ENCODE measurements at regions not wholly inside any gene's neighbourhood (a gene's known extent, or its start where the extent isn't known, plus 50 kb on each side); places are given as distances from the start of the nearest gene placed in this dataset.

- Histone ChIP-seq H3K4me1 (ENCODE audit: control insufficient read depth, insufficient read depth, low read length) (no peaks in the 10 kb centered on the region), H3K27me3 (ENCODE audit: control insufficient read depth, insufficient read depth, low read length) (no peaks in the 10 kb centered on the region), H3K27ac (ENCODE audit: low read length) (no peak overlapping the region), H3K36me3 (ENCODE audit: control insufficient read depth, insufficient read depth, low read length) (no peaks in the 10 kb centered on the region), H3K4me3 (ENCODE audit: low read length) (no peak overlapping the region), H3K9me3 (ENCODE audit: control insufficient read depth, insufficient read depth, low read length) (no peaks in the 10 kb centered on the region)
- no CpG with 5 or more reads among the region's 3 CpGs for WGBS (ENCODE audit: insufficient coverage, insufficient read length)
- no peak for DNase-seq (ENCODE audit: low read depth, low spot score)
These were observed 147.8 kb upstream of the EEPD1 start for GRCh38 chr7:36005293-36005692.

GRCh38 chr7:36005876-36006275 is 147.2 kb upstream of the EEPD1 start:
- Histone ChIP-seq H3K9me3 (ENCODE audit: control insufficient read depth, insufficient read depth, low read length) (no peaks in the 10 kb centered on the region), H3K4me3 (ENCODE audit: low read length) (no peak overlapping the region), H3K27ac (ENCODE audit: low read length) (no peak overlapping the region), H3K4me1 (ENCODE audit: control insufficient read depth, insufficient read depth, low read length) (no peaks in the 10 kb centered on the region), H3K27me3 (ENCODE audit: control insufficient read depth, insufficient read depth, low read length) (no peaks in the 10 kb centered on the region), H3K36me3 (ENCODE audit: control insufficient read depth, insufficient read depth, low read length) (no peaks in the 10 kb centered on the region)
- no peak for DNase-seq (ENCODE audit: low read depth, low spot score)

- Histone ChIP-seq H3K36me3 (ENCODE audit: control insufficient read depth, insufficient read depth, low read length) (no peaks in the 10 kb centered on the region), H3K4me3 (ENCODE audit: low read length) (no peak overlapping the region), H3K27me3 (ENCODE audit: control insufficient read depth, insufficient read depth, low read length) (no peaks in the 10 kb centered on the region), H3K27ac (ENCODE audit: low read length) (no peak overlapping the region), H3K9me3 (ENCODE audit: control insufficient read depth, insufficient read depth, low read length) (no peaks in the 10 kb centered on the region), H3K4me1 (ENCODE audit: control insufficient read depth, insufficient read depth, low read length) (no peaks in the 10 kb centered on the region)
- WGBS (ENCODE audit: insufficient coverage, insufficient read length), result no CpG with 5 or more reads among the region's 5 CpGs
- no peak for DNase-seq (ENCODE audit: low read depth, low spot score)
These were observed 146.3 kb upstream of the EEPD1 start for GRCh38 chr7:36006636-36007229.

- Histone ChIP-seq H3K9me3 (ENCODE audit: control insufficient read depth, insufficient read depth, low read length) (no peaks in the 10 kb centered on the region), H3K27ac (ENCODE audit: low read length) (no peak overlapping the region), H3K27me3 (ENCODE audit: control insufficient read depth, insufficient read depth, low read length) (no peaks in the 10 kb centered on the region), H3K36me3 (ENCODE audit: control insufficient read depth, insufficient read depth, low read length) (no peaks in the 10 kb centered on the region), H3K4me1 (ENCODE audit: control insufficient read depth, insufficient read depth, low read length) (no peaks in the 10 kb centered on the region), H3K4me3 (ENCODE audit: low read length) (no peak overlapping the region)
- WGBS (ENCODE audit: insufficient coverage, insufficient read length), result no CpG with 5 or more reads among the region's 11 CpGs
- no peak for DNase-seq (ENCODE audit: low read depth, low spot score)
These were observed 142.1 kb upstream of the EEPD1 start for GRCh38 chr7:36010656-36011587.

GRCh38 chr7:36011588-36011965 is 141.5 kb upstream of the EEPD1 start:
- no peaks in the 10 kb centered on the region for H3K27me3 ChIP-seq (ENCODE audit: control insufficient read depth, insufficient read depth, low read length)
- no peak overlapping the region for H3K4me3 ChIP-seq (ENCODE audit: low read length)
- no peaks in the 10 kb centered on the region for H3K9me3 ChIP-seq (ENCODE audit: control insufficient read depth, insufficient read depth, low read length)
- no peaks in the 10 kb centered on the region for H3K36me3 ChIP-seq (ENCODE audit: control insufficient read depth, insufficient read depth, low read length)
- peak; percentile 7 for DNase-seq (ENCODE audit: low read depth, low spot score)
- no CpG with 5 or more reads among the region's 8 CpGs for WGBS (ENCODE audit: insufficient coverage, insufficient read length)
- no peaks in the 10 kb centered on the region for H3K4me1 ChIP-seq (ENCODE audit: control insufficient read depth, insufficient read depth, low read length)
- no peak overlapping the region for H3K27ac ChIP-seq (ENCODE audit: low read length)

- WGBS (ENCODE audit: insufficient coverage, insufficient read length), result no CpG with 5 or more reads among the region's 7 CpGs
- Histone ChIP-seq H3K27me3 (ENCODE audit: control insufficient read depth, insufficient read depth, low read length) (no peaks in the 10 kb centered on the region), H3K4me3 (ENCODE audit: low read length) (no peak overlapping the region), H3K27ac (ENCODE audit: low read length) (no peak overlapping the region), H3K9me3 (ENCODE audit: control insufficient read depth, insufficient read depth, low read length) (no peaks in the 10 kb centered on the region), H3K36me3 (ENCODE audit: control insufficient read depth, insufficient read depth, low read length) (no peaks in the 10 kb centered on the region), H3K4me1 (ENCODE audit: control insufficient read depth, insufficient read depth, low read length) (no peaks in the 10 kb centered on the region)
- DNase-seq (ENCODE audit: low read depth, low spot score), result no peak
These were observed 139.6 kb upstream of the EEPD1 start for GRCh38 chr7:36013246-36014014.

GRCh38 chr7:36014961-36015360 is 138.1 kb upstream of the EEPD1 start:
- H3K27me3 ChIP-seq (ENCODE audit: control insufficient read depth, insufficient read depth, low read length), result no peaks in the 10 kb centered on the region
- H3K36me3 ChIP-seq (ENCODE audit: control insufficient read depth, insufficient read depth, low read length), result no peaks in the 10 kb centered on the region
- H3K9me3 ChIP-seq (ENCODE audit: control insufficient read depth, insufficient read depth, low read length), result no peaks in the 10 kb centered on the region
- H3K4me1 ChIP-seq (ENCODE audit: control insufficient read depth, insufficient read depth, low read length), result no peaks in the 10 kb centered on the region
- WGBS (ENCODE audit: insufficient coverage, insufficient read length), result no CpG with 5 or more reads among the region's 9 CpGs
- no peak overlapping the region; the same call in 1 of the 2 replicates for H3K4me3 ChIP-seq (ENCODE audit: low read length)
- DNase-seq (ENCODE audit: low read depth, low spot score), result no peak
- H3K27ac ChIP-seq (ENCODE audit: low read length), result no peak overlapping the region

- no peaks in the 10 kb centered on the region for H3K27me3 ChIP-seq (ENCODE audit: control insufficient read depth, insufficient read depth, low read length)
- no CpG with 5 or more reads among the region's 2 CpGs for WGBS (ENCODE audit: insufficient coverage, insufficient read length)
These were observed 137.3 kb upstream of the EEPD1 start for GRCh38 chr7:36015733-36016132.

GRCh38 chr7:36016648-36017047 is 136.4 kb upstream of the EEPD1 start:
- H3K27me3 ChIP-seq (ENCODE audit: control insufficient read depth, insufficient read depth, low read length), result no peaks in the 10 kb centered on the region
- WGBS (ENCODE audit: insufficient coverage, insufficient read length), result no CpG with 5 or more reads among the region's 4 CpGs
- H3K27ac ChIP-seq (ENCODE audit: low read length), result no peak overlapping the region

More at GRCh38 chr7:36015733-36016132, 137.3 kb upstream of the EEPD1 start:
- DNase-seq (ENCODE audit: low read depth, low spot score), result no peak
- H3K36me3 ChIP-seq (ENCODE audit: control insufficient read depth, insufficient read depth, low read length), result no peaks in the 10 kb centered on the region
- H3K4me3 ChIP-seq (ENCODE audit: low read length), result no peak overlapping the region
- H3K27ac ChIP-seq (ENCODE audit: low read length), result no peak overlapping the region
- no peaks in the 10 kb centered on the region for H3K9me3 ChIP-seq (ENCODE audit: control insufficient read depth, insufficient read depth, low read length)
- no peaks in the 10 kb centered on the region for H3K4me1 ChIP-seq (ENCODE audit: control insufficient read depth, insufficient read depth, low read length)

GRCh38 chr7:36017111-36017510 is 135.9 kb upstream of the EEPD1 start:
- Histone ChIP-seq H3K36me3 (ENCODE audit: control insufficient read depth, insufficient read depth, low read length) (no peaks in the 10 kb centered on the region), H3K4me3 (ENCODE audit: low read length) (no peak overlapping the region), H3K4me1 (ENCODE audit: control insufficient read depth, insufficient read depth, low read length) (no peaks in the 10 kb centered on the region), H3K27ac (ENCODE audit: low read length) (no peak overlapping the region), H3K27me3 (ENCODE audit: control insufficient read depth, insufficient read depth, low read length) (no peaks in the 10 kb centered on the region), H3K9me3 (ENCODE audit: control insufficient read depth, insufficient read depth, low read length) (no peaks in the 10 kb centered on the region)
- no peak for DNase-seq (ENCODE audit: low read depth, low spot score)
- WGBS (ENCODE audit: insufficient coverage, insufficient read length), result no CpG with 5 or more reads among the region's 7 CpGs

More at GRCh38 chr7:36016648-36017047, 136.4 kb upstream of the EEPD1 start:
- no peaks in the 10 kb centered on the region for H3K9me3 ChIP-seq (ENCODE audit: control insufficient read depth, insufficient read depth, low read length)
- H3K4me3 ChIP-seq (ENCODE audit: low read length), result no peak overlapping the region
- no peaks in the 10 kb centered on the region for H3K4me1 ChIP-seq (ENCODE audit: control insufficient read depth, insufficient read depth, low read length)
- no peak for DNase-seq (ENCODE audit: low read depth, low spot score)
- H3K36me3 ChIP-seq (ENCODE audit: control insufficient read depth, insufficient read depth, low read length), result no peaks in the 10 kb centered on the region

Measured in iPS DF 6.9 (cell line).